Activated CD8-positive, alpha-beta memory T cell treated with anti-CD3 and anti-CD28 coated beads for 1 hour (primary cell): ENCODE measurements at regions not wholly inside any gene's neighbourhood (a gene's known extent, or its start where the extent isn't known, plus 50 kb on each side); places are given as distances from the start of the nearest gene placed in this dataset.
"Not testable (repeated sequence)": the region's sequence is repeated elsewhere in the genome, so short reads cannot be mapped to it uniquely, and the experiment has no call there.

ENCODE experiments used
- DNase-seq, 2 donors: peaks; one replicate each; pipeline ENCODE4 v3.0.0-alpha.2; 2020; ENCODE audit warnings: low read depth in 1 of 2; ENCODE audit errors: extremely low read depth in 1 of 2

GRCh38 chr14:89056394-89056793 is 231.9 kb downstream of the TTC8 start:
- DNase-seq, result no peak

GRCh38 chr14:89058697-89059096 is 234.2 kb downstream of the TTC8 start:
- DNase-seq, result no peak

- DNase-seq, result no peak
Observed at GRCh38 chr14:89060191-89060590, 235.7 kb downstream of the TTC8 start.

GRCh38 chr14:89061696-89062095 is 237.2 kb downstream of the TTC8 start:
- DNase-seq, result no peak

DNA sequence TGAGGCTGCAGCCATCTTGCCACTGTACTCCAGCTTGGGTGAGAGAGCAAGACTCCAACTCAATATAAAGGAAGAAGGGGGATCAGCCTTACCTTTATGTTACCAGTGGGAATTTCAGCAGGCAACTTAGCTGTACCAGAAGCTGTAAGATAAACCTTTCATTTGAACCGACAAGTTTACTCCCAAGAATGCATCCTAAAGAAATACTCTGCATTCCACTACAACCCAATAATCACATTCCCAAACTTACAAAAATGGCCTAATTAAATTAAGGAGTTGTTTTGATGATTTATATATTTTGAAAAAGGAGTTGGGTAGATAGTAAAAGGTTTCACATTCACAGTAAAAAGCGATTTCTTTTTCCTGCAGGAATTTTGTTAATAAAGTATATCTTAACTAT is 241.4 kb downstream of the TTC8 start:
- DNase-seq, result no peak

DNA sequence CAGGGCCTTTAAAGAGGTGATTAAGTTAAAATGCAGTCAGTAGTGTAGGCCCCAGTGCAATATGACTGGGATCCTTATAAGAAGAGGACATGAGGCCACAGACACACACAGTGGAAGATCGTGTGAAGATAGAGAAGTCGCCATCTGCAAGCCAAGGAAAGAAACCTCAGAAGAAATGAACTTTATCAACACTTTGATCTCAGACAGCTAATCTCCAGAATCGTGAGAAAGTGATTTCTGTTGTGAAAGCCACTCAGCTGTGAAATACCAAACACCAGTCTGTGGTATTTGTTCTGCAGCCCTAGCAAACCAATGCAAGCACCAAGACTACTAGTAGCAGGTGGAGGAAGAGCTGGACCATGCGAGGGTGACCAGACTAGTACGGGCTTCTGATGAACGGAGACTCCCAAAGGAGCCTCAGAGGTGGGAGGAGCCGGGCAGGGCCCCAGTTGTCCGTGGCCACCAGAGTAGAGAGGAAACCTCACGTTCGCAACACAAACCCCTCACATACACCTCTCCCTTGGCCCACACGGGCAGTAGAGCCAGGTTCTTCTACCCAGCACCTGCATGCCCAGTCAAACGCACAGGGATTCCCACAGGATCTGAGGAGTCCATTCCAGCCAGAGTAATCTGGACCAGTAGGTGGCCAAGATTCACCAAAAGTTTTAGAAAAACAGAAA is 243.0 kb downstream of the TTC8 start:
- no peak for DNase-seq

GRCh38 chr14:89078021-89078795 is 253.8 kb downstream of the TTC8 start:
- DNase-seq, result no peak

DNA sequence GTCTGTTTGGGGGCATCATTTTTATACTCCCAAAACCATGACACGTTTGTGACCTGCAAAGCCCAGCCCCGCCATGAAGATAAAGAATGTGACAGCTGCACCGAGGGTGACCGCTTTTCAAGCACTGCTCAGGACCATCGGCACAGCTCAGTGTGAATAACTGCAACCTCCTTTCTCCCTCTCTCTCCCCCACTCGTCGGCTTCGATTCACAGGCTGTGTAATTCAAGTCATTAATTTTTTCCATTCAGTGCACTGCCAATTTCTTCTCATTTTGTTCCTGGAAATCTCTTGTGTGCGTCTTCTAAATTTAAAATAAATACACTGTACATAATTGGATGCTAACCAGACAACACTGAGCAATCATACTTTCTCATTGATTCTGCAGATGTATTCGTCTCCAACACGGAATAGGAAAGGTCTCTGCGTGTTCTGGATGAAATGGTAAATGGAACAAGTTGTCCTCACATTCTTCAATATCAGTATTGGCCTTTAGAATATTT is 260.8 kb downstream of the TTC8 start:
- no peak for DNase-seq

DNA sequence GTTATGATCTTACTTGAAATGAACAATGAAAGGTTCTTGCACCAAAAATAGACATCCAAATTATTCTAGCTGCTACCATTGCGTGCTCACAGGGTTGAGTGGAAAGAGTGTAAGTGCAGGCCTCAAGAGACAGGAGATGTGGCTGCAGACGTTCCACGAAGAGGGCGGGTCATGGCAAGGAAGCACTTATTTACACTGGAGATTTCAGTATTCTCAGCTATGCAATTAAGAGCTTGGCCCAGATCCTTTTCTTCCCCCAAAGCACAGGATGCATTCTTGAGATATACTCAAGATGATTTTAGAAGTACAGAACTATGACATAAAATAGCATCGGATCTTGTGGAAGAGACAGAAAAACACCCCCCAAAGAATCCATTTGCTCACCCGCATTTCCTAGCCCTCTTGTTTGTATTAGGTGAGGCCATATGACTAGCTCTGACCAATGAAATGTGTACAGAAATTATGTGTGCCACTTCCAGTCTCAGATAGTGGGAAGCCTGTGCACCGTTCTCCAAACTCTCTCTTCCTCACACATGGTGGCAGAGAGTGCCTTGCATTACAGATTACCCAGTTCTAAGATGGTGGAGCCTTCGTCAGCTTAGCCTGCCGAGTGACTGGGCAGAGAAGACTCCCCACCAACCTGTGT is 261.4 kb downstream of the TTC8 start:
- DNase-seq, result no peak

- no peak for DNase-seq
Observed at GRCh38 chr14:89088530-89088929, 264.1 kb downstream of the TTC8 start.

GRCh38 chr14:89089330-89089729 is 264.9 kb downstream of the TTC8 start:
- DNase-seq, result no peak

DNA sequence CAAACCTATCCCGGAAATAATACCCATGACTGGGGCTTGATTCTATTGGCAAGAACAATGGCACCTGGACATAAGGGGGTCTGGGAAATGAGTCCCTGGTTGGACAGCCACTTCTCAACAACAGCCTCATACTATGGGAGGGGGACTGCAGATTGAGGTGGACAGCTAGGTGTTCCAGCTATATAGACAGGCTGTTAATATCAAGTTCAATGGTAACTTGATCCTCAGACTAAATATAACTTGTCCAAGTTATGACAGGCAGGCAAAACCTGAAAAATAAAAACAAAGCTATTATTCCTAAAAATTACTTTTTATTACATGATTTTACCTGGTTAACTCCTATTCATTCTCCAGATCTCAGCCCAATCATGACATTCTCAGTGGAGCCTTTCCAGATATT is 267.3 kb downstream of the TTC8 start:
- no peak for DNase-seq

GRCh38 chr14:89093083-89093730 is 268.8 kb downstream of the TTC8 start:
- DNase-seq, result no peak

GRCh38 chr14:89095036-89095435 is 270.6 kb downstream of the TTC8 start:
- DNase-seq, result no peak

DNA sequence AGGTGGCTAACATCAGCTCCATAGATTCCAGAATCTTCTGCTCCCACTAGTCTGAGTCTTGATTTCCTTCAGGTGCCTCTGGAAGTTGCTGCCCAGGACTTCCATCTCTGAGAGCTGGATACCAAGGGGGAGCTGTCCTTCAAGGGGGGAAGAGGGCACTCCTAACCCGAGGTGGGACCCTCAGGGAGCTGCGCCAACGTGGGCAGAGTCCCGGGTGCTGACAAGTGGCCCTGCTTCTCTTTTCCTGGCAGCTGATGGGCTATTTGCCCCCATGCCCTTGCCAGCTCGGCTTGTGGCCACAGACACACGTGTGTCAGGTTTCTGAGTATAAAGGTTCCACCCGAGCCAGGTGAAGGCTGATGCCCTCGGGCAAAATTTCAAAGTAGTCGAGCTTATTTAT is 272.5 kb downstream of the TTC8 start:
- no peak for DNase-seq

GRCh38 chr14:89098254-89098653 is 273.8 kb downstream of the TTC8 start:
- DNase-seq, result no peak

GRCh38 chr14:89104171-89104817 is 279.8 kb downstream of the TTC8 start:
- not testable (repeated sequence) for DNase-seq

DNA sequence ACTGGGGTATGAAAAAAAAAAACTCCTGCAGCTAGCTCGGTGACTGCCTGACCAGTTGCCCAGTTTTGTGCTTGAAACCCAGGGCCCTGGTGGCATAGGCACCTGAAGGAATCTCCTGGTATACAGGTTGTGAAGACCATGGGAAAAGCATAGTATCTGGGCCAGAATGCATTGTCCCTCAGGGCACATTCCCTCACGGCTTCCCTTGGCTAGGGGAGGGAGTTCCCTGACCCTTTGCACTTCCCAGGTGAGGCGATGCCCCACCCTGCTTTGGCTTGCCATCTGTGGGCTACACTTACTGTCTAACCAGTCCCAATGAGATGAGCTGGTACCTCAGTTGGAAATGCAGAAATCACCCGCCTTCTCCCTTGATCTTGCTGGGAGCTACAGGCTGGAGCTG is 280.4 kb downstream of the TTC8 start:
- DNase-seq, result not testable (repeated sequence)
